IMR-90 (cell line): ENCODE measurements at regions not wholly inside any gene's neighbourhood (a gene's known extent, or its start where the extent isn't known, plus 50 kb on each side); places are given as distances from the start of the nearest gene placed in this dataset.

ENCODE experiments used
- BHLHE40 ChIP-seq: fragments of 150-350 bp; IDR thresholded peaks from 2 replicates; pipeline ENCODE4 v1.6.1; 2016; ENCODE audit warnings: mild to moderate bottlenecking, low read depth, low read length
- CEBPB ChIP-seq: IDR thresholded peaks from 2 replicates; pipeline ENCODE4 v1.6.1; 2012; ENCODE audit warnings: low read depth, low read length, improper control_type of control experiment
- CTCF ChIP-seq: conservative IDR thresholded peaks from 2 replicates; pipeline ENCODE4 v1.5.1; 2012; ENCODE audit warnings: mild to moderate bottlenecking, low read depth, low read length, improper control_type of control experiment
- MXI1 ChIP-seq: IDR thresholded peaks from 2 replicates; pipeline ENCODE4 v1.6.1; 2012; ENCODE audit warnings: low read depth, mild to moderate bottlenecking, low read length, moderate library complexity, borderline replicate concordance
- NFE2L2 ChIP-seq: fragments of 150-350 bp; IDR thresholded peaks from 2 replicates; pipeline ENCODE4 v1.6.1; 2016; ENCODE audit warnings: low read depth, mild to moderate bottlenecking, low read length
- POLR2A ChIP-seq: IDR thresholded peaks from 2 replicates; pipeline ENCODE4 v1.6.1; 2012; ENCODE audit warnings: mild to moderate bottlenecking, low read depth, low read length
- RCOR1 ChIP-seq: IDR thresholded peaks from 2 replicates; pipeline ENCODE4 v1.6.1; 2012; ENCODE audit warnings: mild to moderate bottlenecking, low read length, improper control_type of control experiment; ENCODE audit not compliant: insufficient replicate concordance
- RFX5 ChIP-seq: IDR thresholded peaks from 2 replicates; pipeline ENCODE4 v1.8.0; 2012; ENCODE audit warnings: low read depth, mild to moderate bottlenecking, low read length, moderate library complexity
- SMC3 ChIP-seq: fragments of 150-350 bp; IDR thresholded peaks from 2 replicates; pipeline ENCODE4 v1.6.1; 2016; ENCODE audit warnings: low read depth, mild to moderate bottlenecking, antibody characterized with exemption, low read length, moderate library complexity
- TF ChIP-seq, protein P1 (sequence below): fragments of 150-350 bp; IDR thresholded peaks from 2 replicates; pipeline ENCODE4 v1.6.1; 2017; ENCODE audit warnings: mild to moderate bottlenecking, antibody characterized with exemption, low read length, low read depth

- TF ChIP-seq CTCF, result no peak
- no peak for TF ChIP-seq MXI1
- TF ChIP-seq RFX5, result no peak
- TF ChIP-seq SMC3, result no peak
- no peak for TF ChIP-seq POLR2A
- TF ChIP-seq, protein P1, sequence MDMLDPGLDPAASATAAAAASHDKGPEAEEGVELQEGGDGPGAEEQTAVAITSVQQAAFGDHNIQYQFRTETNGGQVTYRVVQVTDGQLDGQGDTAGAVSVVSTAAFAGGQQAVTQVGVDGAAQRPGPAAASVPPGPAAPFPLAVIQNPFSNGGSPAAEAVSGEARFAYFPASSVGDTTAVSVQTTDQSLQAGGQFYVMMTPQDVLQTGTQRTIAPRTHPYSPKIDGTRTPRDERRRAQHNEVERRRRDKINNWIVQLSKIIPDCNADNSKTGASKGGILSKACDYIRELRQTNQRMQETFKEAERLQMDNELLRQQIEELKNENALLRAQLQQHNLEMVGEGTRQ, result no peak
- no peak for TF ChIP-seq RCOR1
- no peak for TF ChIP-seq NFE2L2
- no peak for TF ChIP-seq CEBPB
- no peak for TF ChIP-seq BHLHE40
Observed at GRCh38 chr1:198086051-198086745, 70.6 kb upstream of the NEK7 start.
